HL-60 (cell line): ENCODE measurements at regions not wholly inside any gene's neighbourhood (a gene's known extent, or its start where the extent isn't known, plus 50 kb on each side); places are given as distances from the start of the nearest gene placed in this dataset.

Source experiments
- CTCF ChIP-seq: IDR thresholded peaks from one replicate; pipeline ENCODE4 v1.5.1; 2011; ENCODE audit warnings: low read length, control low read depth, inconsistent platforms; ENCODE audit not compliant: insufficient read depth
- POLR2AphosphoS5 ChIP-seq: IDR thresholded peaks from 2 replicates; pipeline ENCODE4 v1.6.1; 2012; ENCODE audit warnings: low read depth
- REST ChIP-seq: IDR thresholded peaks from 2 replicates; pipeline ENCODE4 v1.6.1; 2012; ENCODE audit warnings: low read depth; ENCODE audit not compliant: insufficient replicate concordance
- SPI1 ChIP-seq: IDR thresholded peaks from 2 replicates; pipeline ENCODE4 v1.6.1; 2012; ENCODE audit warnings: low read depth, mild to moderate bottlenecking, borderline replicate concordance

DNA sequence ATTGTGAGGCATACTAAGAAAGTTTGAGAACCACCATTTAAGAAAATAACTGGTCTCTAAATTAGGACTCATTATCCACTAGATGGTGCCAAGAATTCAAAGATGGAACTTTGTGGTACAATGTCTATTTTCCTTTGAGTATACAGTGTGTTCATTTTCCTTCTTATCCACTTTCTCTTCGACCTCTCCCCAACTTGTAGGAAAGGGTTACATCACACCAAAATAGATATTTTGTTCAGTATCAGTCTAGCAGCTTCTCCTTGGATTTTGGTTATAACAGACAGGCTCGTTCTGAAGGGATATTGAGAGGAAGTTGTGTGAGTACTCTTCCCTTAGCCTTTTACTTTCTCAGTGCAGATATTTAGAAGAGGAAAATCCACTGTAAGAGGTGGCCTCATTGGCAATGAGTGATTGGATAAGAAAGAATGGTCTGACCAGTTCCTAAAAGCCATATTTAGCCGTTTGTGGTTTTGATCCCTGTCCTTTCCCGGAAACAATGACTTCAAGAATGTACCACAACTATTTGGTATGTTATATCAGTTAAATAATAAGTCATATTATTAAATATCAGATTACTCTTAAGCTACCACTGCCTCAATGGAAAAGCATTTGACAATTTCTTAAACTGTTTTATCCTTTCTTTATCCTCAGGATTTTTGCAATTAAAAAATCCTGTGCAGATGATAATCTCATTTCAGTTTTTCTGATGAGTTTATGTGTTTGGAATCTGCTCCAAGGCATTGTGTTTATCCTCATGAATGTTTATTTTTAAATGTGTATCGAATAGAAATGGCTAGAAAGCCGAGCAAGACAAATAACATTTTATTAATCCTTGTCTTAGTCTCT is 69.0 kb upstream of the GRAMD2B start:
- TF ChIP-seq CTCF: no peak
- TF ChIP-seq POLR2AphosphoS5: no peak
- TF ChIP-seq SPI1: no peak
- no peak for TF ChIP-seq REST
